Chondrocyte (in vitro differentiated cells): ENCODE measurements at regions not wholly inside any gene's neighbourhood (a gene's known extent, or its start where the extent isn't known, plus 50 kb on each side); places are given as distances from the start of the nearest gene placed in this dataset.
A peak's percentile ranks its signal among the peaks of the same experiment; 100 is the strongest.

Source experiments
- DNase-seq: peaks from one replicate; pipeline ENCODE4 v3.0.0; 2021; ENCODE audit warnings: mixed read lengths, low spot score
- H3K27ac Mint-ChIP-seq: one replicate; pipeline ENCODE4 v1.8.0; 2021; ENCODE audit warnings: mild to moderate bottlenecking, moderate library complexity, mixed read lengths; ENCODE audit not compliant: unreplicated experiment
- H3K27me3 Mint-ChIP-seq: 2 replicates; pipeline ENCODE4 v1.8.0; 2021; ENCODE audit warnings: low read depth, mixed read lengths
- H3K36me3 Mint-ChIP-seq: 2 replicates; pipeline ENCODE4 v1.8.0; 2021; ENCODE audit warnings: low read depth, mixed read lengths
- H3K4me1 Mint-ChIP-seq: 2 replicates; pipeline ENCODE4 v1.8.0; 2021; ENCODE audit warnings: low read depth, mild to moderate bottlenecking, mixed read lengths
- H3K4me3 Mint-ChIP-seq: one replicate; pipeline ENCODE4 v1.8.0; 2021; ENCODE audit warnings: mild to moderate bottlenecking, moderate library complexity, mixed read lengths; ENCODE audit not compliant: unreplicated experiment
- H3K9me3 Mint-ChIP-seq: 2 replicates; pipeline ENCODE4 v1.8.0; 2021; ENCODE audit warnings: low read depth, mixed read lengths
- CTCF ChIP-seq: fragments of 200-600 bp; sonication (generic); IDR thresholded peaks from 2 replicates; pipeline ENCODE4 v1.5.0; 2021; ENCODE audit warnings: antibody characterized with exemption, mild to moderate bottlenecking, moderate library complexity

DNA sequence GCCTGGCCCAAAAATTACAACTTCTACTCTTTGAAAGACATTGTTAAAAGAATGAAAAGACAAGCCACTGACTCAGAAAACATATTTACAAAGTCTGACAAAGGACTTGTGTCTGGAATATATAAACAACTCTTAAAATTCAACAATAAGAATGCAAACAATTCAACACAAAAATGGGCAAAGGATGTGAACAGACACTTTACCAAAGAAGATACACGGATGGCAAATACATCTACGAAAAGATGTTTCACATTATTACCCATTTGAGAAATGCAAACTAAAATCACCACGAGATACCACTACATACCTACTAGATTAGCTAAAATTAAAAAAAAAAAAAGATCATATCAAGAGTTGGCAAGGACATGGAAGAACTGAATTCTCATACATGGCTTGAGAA lies 80.8 kb upstream of the METRNL start:
- H3K36me3 Mint-ChIP-seq: peaks cover 11% of the 10 kb centered on the region
- H3K4me1 Mint-ChIP-seq: no peaks in the 10 kb centered on the region
- H3K27ac Mint-ChIP-seq: no peak overlapping the region
- TF ChIP-seq CTCF: no peak
- H3K27me3 Mint-ChIP-seq: no peaks in the 10 kb centered on the region
- H3K4me3 Mint-ChIP-seq: no peak overlapping the region
- DNase-seq: no peak
- H3K9me3 Mint-ChIP-seq: peaks cover 24% of the 10 kb centered on the region

DNA sequence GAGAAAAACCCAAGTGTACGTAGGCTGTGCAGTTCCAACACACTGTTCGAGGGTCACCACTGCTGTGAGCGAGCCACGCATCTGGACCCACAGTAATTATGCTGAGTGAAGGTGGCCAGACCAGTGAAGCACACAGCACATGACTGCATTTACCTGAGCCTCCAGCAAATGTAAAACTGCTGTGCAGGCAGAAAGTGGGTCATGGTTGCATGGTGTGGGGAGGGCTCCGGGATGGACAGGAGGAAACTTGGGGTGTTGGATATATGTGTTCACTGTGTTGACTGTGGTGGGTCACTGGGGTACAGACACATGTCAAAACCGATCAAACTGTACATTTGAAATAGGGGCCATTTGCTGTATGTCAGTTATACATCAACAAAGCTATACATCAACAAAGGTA lies 78.7 kb upstream of the METRNL start:
- H3K9me3 Mint-ChIP-seq: peaks cover 10% of the 10 kb centered on the region
- no peak for TF ChIP-seq CTCF
- peaks cover 10% of the 10 kb centered on the region for H3K36me3 Mint-ChIP-seq
- H3K27ac Mint-ChIP-seq: no peak overlapping the region
- DNase-seq: no peak
- no peaks in the 10 kb centered on the region for H3K27me3 Mint-ChIP-seq
- no peak overlapping the region for H3K4me3 Mint-ChIP-seq
- no peaks in the 10 kb centered on the region for H3K4me1 Mint-ChIP-seq

DNA sequence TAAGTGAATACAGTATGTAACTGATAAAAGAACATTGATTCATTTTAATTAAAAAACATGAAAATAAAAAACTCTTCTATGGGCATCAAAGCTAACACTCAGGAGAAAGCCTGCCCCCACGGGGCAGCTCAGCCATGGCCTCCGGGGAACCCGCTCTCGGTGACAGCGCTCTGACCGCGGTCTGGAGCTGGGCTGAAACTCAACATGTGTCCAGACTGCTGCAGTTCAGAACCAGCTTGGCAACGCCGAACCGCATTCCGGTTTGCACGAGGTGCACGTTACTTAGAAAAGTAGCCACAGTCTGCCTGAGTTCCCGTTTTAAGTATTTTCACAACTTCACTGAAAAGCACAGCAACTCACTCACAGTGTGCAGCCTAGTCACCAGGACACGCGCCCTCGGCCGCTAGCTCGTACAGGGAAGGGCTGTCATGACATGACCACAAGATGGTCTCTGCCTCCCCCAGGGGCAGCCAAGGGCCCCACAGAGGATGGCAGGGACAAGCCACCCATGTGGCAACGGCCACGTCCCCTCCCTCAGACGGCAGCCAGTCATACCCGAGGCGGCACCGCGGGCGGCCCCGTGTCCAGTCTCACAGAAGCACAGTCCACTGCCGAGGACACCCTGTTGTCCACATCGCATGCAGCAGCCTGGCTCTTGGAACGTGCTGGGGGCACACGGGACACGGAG lies 77.1 kb upstream of the METRNL start:
- Mint-ChIP-seq H3K4me3 (no peak overlapping the region), H3K27me3 (no peaks in the 10 kb centered on the region), H3K27ac (no peak overlapping the region), H3K4me1 (peaks cover 7% of the 10 kb centered on the region), H3K36me3 (peaks cover 16% of the 10 kb centered on the region), H3K9me3 (peaks cover 5% of the 10 kb centered on the region)
- TF ChIP-seq CTCF: no peak
- peak; percentile 86 for DNase-seq

DNA sequence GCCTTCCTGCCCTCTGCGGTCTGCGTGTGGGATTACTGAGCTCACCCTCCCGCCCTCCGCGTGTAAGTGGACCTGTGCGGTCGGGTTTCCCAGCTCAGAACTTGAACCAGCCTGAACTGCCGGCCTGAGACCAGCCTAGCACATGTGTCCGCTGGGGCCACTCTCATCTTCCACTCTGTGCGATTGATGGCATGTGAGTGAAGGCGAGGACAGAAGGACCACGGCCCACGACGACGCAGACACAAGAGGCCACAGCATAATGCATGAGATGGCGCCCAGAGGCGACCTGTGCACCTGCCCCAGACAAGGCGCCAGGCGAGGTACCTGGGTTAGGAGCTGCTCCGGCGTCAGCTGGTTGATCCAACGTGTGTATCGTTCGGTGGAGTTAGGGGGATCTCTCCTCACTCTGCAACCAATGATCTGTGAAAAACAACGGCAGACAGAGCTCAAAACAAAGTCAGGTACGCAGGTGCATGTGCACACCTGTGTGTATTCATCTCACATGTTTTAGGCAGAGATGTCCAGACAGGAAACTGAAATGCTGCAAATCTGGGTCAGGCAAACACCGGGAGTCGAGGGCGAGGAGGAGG lies 74.5 kb upstream of the METRNL start:
- Mint-ChIP-seq H3K36me3 (peaks cover 11% of the 10 kb centered on the region), H3K27ac (no peak overlapping the region), H3K9me3 (no peaks in the 10 kb centered on the region), H3K4me1 (peaks cover 11% of the 10 kb centered on the region), H3K27me3 (no peaks in the 10 kb centered on the region), H3K4me3 (no peak overlapping the region)
- no peak for DNase-seq
- TF ChIP-seq CTCF: no peak

GRCh38 chr17:83005639-83006038 lies 73.8 kb upstream of the METRNL start:
- no peaks in the 10 kb centered on the region for H3K27me3 Mint-ChIP-seq
- no peak overlapping the region for H3K4me3 Mint-ChIP-seq
- H3K9me3 Mint-ChIP-seq: no peaks in the 10 kb centered on the region
- DNase-seq: peak; percentile 72
- no peak overlapping the region for H3K27ac Mint-ChIP-seq
- TF ChIP-seq CTCF: no peak
- peaks cover 11% of the 10 kb centered on the region for H3K4me1 Mint-ChIP-seq
- H3K36me3 Mint-ChIP-seq: peaks cover 11% of the 10 kb centered on the region
